ENCODE measurements at regions not wholly inside any gene's neighbourhood (a gene's known extent, or its start where the extent isn't known, plus 50 kb on each side); places are given as distances from the start of the nearest gene placed in this dataset.
"Not testable (repeated sequence)": the region's sequence is repeated elsewhere in the genome, so short reads cannot be mapped to it uniquely, and the experiment has no call there.

DNA sequence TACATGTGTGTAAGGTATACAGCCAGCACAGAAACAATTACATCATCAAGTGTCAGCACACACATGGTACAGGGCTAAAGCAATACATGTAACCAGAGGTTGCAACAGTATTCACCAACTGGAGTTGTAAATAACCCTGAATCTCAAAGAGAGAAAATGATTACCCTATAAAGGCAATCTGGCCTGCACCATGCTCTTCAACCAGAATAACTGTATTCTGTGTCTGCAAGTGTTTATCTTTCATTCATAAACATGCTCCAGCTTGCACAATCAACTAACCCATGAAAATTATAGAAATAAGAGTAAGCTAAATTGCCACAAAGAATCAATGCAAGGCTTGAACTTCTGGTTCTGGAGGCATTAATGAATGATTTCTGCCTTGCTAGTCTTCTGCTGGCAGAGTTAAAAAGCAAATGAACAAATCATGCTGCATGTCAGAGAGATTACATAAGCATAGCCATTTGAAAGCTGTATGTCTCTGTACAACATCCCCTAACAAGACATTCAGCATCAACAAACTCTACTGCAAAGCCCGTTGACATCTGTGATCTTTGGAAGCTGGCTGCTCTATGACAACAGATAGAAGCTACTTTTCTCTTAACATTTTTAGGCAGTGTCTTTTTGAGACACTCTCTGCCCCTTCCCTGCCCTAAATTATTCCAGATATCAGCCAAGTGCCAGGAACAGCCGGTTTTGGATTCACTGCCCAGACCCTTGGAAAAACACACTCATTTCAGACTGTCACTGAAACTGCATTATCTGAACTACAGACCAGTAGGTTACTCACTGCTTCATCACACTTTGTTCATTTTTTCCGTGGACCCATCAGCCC is 871.0 kb downstream of the OTOL1 start:
- no peak for ATAC-seq
- peaks cover 10% of the 10 kb centered on the region for H3K9me3 Mint-ChIP-seq
- H3K27me3 Mint-ChIP-seq (ENCODE audit: low read depth) = no peaks in the 10 kb centered on the region
- no peaks in the 10 kb centered on the region for H3K4me1 Mint-ChIP-seq (ENCODE audit: low read depth)
- no peak for DNase-seq
- no peaks in the 10 kb centered on the region for H3K36me3 Mint-ChIP-seq (ENCODE audit: insufficient read depth)
- H3K4me3 Mint-ChIP-seq = no peak overlapping the region

DNA sequence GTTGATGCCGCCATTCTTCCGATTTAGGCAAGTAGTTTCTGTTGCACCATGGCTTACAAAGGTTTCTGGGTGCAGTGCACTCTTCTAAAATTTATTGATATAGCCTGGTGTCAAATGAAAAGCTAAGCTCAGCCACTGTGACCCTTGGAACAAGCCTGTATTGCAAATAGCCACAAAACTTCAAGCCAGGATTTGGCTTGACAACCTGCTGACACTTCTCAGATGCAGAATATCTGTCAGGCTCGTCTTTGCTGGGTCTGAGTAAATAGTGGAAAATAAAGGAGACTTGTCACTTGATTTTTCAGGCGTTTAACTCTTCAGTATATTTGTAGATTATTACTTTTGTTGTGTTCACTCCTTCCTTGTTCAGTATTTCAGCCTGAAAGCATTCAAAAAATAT is 871.8 kb downstream of the OTOL1 start:
- Mint-ChIP-seq H3K4me1 (ENCODE audit: low read depth) (no peaks in the 10 kb centered on the region), H3K4me3 (no peak overlapping the region)

GRCh38 chr3:162369306-162369705 is 872.7 kb downstream of the OTOL1 start:
- Mint-ChIP-seq H3K9me3 (peaks cover 10% of the 10 kb centered on the region), H3K36me3 (ENCODE audit: insufficient read depth) (no peaks in the 10 kb centered on the region), H3K4me3 (no peak overlapping the region), H3K4me1 (ENCODE audit: low read depth) (no peaks in the 10 kb centered on the region), H3K27me3 (ENCODE audit: low read depth) (no peaks in the 10 kb centered on the region)
- no peak for ATAC-seq
- no peak for DNase-seq

More for the DNA sequence above, 871.8 kb downstream of the OTOL1 start:
- no peaks in the 10 kb centered on the region for H3K36me3 Mint-ChIP-seq (ENCODE audit: insufficient read depth)
- DNase-seq (no peak), ATAC-seq (no peak)
- peaks cover 10% of the 10 kb centered on the region for H3K9me3 Mint-ChIP-seq
- H3K27me3 Mint-ChIP-seq (ENCODE audit: low read depth) = no peaks in the 10 kb centered on the region

DNA sequence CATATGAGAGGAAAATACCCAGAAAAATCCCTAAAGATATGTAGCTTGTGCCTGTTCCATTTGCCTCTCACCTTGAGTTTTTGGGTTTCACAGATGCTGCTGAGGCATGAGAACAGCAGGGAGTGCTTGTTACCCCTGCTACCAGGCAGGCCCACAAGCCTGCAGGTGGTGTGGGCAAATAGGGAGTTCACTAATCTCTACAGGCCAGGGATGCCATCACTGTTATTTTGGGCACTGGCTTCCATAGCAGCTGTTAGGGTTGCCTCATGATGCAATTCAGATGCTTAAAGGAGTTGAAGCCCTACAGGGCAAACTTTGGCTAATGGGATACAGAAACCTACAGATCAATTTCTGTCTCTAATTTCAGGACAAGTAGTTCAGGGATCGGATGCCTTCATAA is 873.5 kb downstream of the OTOL1 start:
- no peak overlapping the region for H3K4me3 Mint-ChIP-seq
- no peaks in the 10 kb centered on the region for H3K27me3 Mint-ChIP-seq (ENCODE audit: low read depth)
- ATAC-seq (no peak), DNase-seq (no peak)
- no peaks in the 10 kb centered on the region for H3K4me1 Mint-ChIP-seq (ENCODE audit: low read depth)
- H3K9me3 Mint-ChIP-seq = peaks cover 10% of the 10 kb centered on the region
- no peaks in the 10 kb centered on the region for H3K36me3 Mint-ChIP-seq (ENCODE audit: insufficient read depth)

GRCh38 chr3:162376761-162377160 is 880.2 kb downstream of the OTOL1 start:
- no peak for DNase-seq
- H3K27me3 Mint-ChIP-seq (ENCODE audit: low read depth) = no peaks in the 10 kb centered on the region
- no peak for ATAC-seq
- no peaks in the 10 kb centered on the region for H3K4me1 Mint-ChIP-seq (ENCODE audit: low read depth)
- H3K4me3 Mint-ChIP-seq = no peak overlapping the region
- no peaks in the 10 kb centered on the region for H3K36me3 Mint-ChIP-seq (ENCODE audit: insufficient read depth)
- peaks cover 13% of the 10 kb centered on the region for H3K9me3 Mint-ChIP-seq

DNA sequence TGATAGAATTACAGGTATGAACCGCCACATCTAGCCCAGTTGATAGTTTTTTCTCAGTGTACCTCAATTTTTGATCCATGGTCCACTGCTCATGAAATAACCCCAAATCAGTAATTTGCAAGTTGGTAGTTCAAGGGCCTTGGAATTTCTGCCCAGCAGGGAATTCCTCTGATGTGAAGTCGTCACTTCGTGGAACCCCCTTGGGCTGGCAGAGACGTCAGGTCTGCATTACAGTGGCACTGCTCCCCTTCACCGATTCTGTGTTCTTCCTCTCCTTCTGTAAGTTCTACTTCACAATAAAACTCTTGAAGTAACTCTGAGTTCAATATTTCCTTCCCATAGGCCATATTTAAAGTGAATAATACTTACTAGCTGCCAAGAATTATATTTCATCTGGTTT is 881.0 kb downstream of the OTOL1 start:
- H3K27me3 Mint-ChIP-seq (ENCODE audit: low read depth) = no peaks in the 10 kb centered on the region

GRCh38 chr3:162385387-162385786 is 888.8 kb downstream of the OTOL1 start:
- DNase-seq (no peak), ATAC-seq (no peak)
- Mint-ChIP-seq H3K9me3 (peaks cover 10% of the 10 kb centered on the region), H3K4me1 (ENCODE audit: low read depth) (no peaks in the 10 kb centered on the region), H3K4me3 (no peak overlapping the region), H3K27me3 (ENCODE audit: low read depth) (no peaks in the 10 kb centered on the region), H3K36me3 (ENCODE audit: insufficient read depth) (no peaks in the 10 kb centered on the region)

More for the DNA sequence above, 881.0 kb downstream of the OTOL1 start:
- no peaks in the 10 kb centered on the region for H3K36me3 Mint-ChIP-seq (ENCODE audit: insufficient read depth)
- H3K4me3 Mint-ChIP-seq = no peak overlapping the region
- H3K4me1 Mint-ChIP-seq (ENCODE audit: low read depth) = no peaks in the 10 kb centered on the region
- ATAC-seq (no peak), DNase-seq (no peak)
- H3K9me3 Mint-ChIP-seq = peaks cover 13% of the 10 kb centered on the region

- H3K9me3 Mint-ChIP-seq = peaks cover 4% of the 10 kb centered on the region
- ATAC-seq = no peak
- H3K36me3 Mint-ChIP-seq (ENCODE audit: insufficient read depth) = no peaks in the 10 kb centered on the region
- no peak overlapping the region for H3K4me3 Mint-ChIP-seq
- no peak for DNase-seq
- no peaks in the 10 kb centered on the region for H3K4me1 Mint-ChIP-seq (ENCODE audit: low read depth)
- H3K27me3 Mint-ChIP-seq (ENCODE audit: low read depth) = no peaks in the 10 kb centered on the region
Observed at GRCh38 chr3:162390891-162391290, 894.3 kb downstream of the OTOL1 start.

GRCh38 chr3:162391301-162391700 is 894.7 kb downstream of the OTOL1 start:
- ATAC-seq = no peak
- H3K9me3 Mint-ChIP-seq = peaks cover 4% of the 10 kb centered on the region
- H3K36me3 Mint-ChIP-seq (ENCODE audit: insufficient read depth) = no peaks in the 10 kb centered on the region
- H3K4me1 Mint-ChIP-seq (ENCODE audit: low read depth) = no peaks in the 10 kb centered on the region
- DNase-seq = no peak
- no peak overlapping the region for H3K4me3 Mint-ChIP-seq
- H3K27me3 Mint-ChIP-seq (ENCODE audit: low read depth) = no peaks in the 10 kb centered on the region

GRCh38 chr3:162395496-162395895 is 898.9 kb downstream of the OTOL1 start:
- Mint-ChIP-seq H3K27me3 (ENCODE audit: low read depth) (no peaks in the 10 kb centered on the region), H3K4me3 (no peak overlapping the region), H3K36me3 (ENCODE audit: insufficient read depth) (no peaks in the 10 kb centered on the region), H3K9me3 (peaks cover 13% of the 10 kb centered on the region), H3K4me1 (ENCODE audit: low read depth) (no peaks in the 10 kb centered on the region)
- DNase-seq (no peak), ATAC-seq (no peak)

DNA sequence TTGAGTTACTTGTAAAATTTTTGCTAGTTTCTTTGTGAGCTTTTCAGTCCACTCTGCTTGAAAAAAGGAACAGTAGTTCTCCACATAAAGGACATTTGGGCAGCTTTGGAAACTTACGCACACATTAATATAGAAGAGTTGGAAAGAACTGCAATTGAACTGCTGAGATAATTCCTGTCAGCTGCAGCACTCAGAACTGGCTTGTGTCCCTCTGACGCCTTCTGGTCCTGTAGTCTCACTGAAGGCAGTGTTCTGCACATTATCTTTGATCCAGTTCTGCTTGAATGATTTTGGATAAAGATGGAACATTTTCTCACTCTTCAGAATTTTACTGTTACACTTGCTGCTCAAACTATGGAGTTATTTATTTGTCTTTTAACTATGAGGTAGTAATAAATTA is 901.9 kb downstream of the OTOL1 start:
- Mint-ChIP-seq H3K27me3 (ENCODE audit: low read depth) (no peaks in the 10 kb centered on the region), H3K36me3 (ENCODE audit: insufficient read depth) (no peaks in the 10 kb centered on the region), H3K9me3 (peaks cover 16% of the 10 kb centered on the region), H3K4me3 (no peak overlapping the region), H3K4me1 (ENCODE audit: low read depth) (no peaks in the 10 kb centered on the region)
- DNase-seq = no peak
- ATAC-seq = no peak

DNA sequence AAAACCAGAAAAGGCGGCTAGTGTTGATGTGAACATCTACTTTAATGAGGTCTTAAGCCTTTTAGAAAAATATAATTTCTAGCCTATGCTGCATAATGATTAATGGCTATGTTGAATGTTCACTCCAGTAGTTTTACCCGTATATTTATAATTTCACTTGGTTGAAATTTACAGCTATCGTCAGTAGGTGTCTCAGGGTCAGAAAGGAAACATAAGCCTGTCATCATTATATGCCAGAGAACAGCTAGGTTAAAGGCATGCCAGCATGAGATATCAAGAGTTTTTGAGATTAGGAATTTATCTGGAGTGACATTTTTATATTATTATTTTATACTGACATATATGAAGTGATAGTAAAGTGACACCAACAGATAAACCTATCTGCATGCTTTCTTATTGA is 904.1 kb downstream of the OTOL1 start:
- Mint-ChIP-seq H3K27me3 (ENCODE audit: low read depth) (no peaks in the 10 kb centered on the region), H3K9me3 (peaks cover 16% of the 10 kb centered on the region), H3K36me3 (ENCODE audit: insufficient read depth) (no peaks in the 10 kb centered on the region), H3K4me1 (ENCODE audit: low read depth) (no peaks in the 10 kb centered on the region), H3K4me3 (no peak overlapping the region)
- ATAC-seq = no peak
- no peak for DNase-seq

DNA sequence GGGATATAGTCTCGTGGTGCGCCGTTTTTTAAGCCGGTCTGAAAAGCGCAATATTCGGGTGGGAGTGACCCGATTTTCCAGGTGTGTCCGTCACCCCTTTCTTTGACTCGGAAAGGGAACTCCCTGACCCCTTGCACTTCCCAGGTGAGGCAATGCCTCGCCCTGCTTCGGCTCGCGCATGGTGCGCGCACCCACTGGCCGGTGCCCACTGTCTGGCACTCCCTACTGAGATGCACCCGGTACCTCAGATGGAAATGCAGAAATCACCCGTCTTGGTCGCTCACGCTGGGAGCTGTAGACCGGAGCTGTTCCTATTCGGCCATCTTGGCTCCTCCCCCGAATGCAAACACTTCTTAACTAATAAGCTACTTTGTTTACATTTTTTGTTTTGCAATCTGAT is 914.9 kb downstream of the OTOL1 start:
- not testable (repeated sequence) for H3K27me3 Mint-ChIP-seq (ENCODE audit: low read depth); H3K4me3 Mint-ChIP-seq; H3K9me3 Mint-ChIP-seq; H3K4me1 Mint-ChIP-seq (ENCODE audit: low read depth); ATAC-seq; DNase-seq; H3K36me3 Mint-ChIP-seq (ENCODE audit: insufficient read depth)

- Mint-ChIP-seq H3K4me1 (ENCODE audit: low read depth) (no peaks in the 10 kb centered on the region), H3K27me3 (ENCODE audit: low read depth) (no peaks in the 10 kb centered on the region), H3K4me3 (no peak overlapping the region), H3K9me3 (peaks cover 4% of the 10 kb centered on the region), H3K36me3 (ENCODE audit: insufficient read depth) (no peaks in the 10 kb centered on the region)
- DNase-seq = no peak
- no peak for ATAC-seq
Observed at GRCh38 chr3:162421721-162422120, 925.1 kb downstream of the OTOL1 start.

- Mint-ChIP-seq H3K27me3 (ENCODE audit: low read depth) (no peaks in the 10 kb centered on the region), H3K36me3 (ENCODE audit: insufficient read depth) (no peaks in the 10 kb centered on the region), H3K4me1 (ENCODE audit: low read depth) (no peaks in the 10 kb centered on the region), H3K4me3 (no peak overlapping the region), H3K9me3 (peaks cover 31% of the 10 kb centered on the region)
- ATAC-seq (no peak), DNase-seq (no peak)
Observed at GRCh38 chr3:162428192-162428591, 931.6 kb downstream of the OTOL1 start.

All from activated T-cell treated with anti-CD3 and anti-CD28 coated beads, Interleukin-2, amount 50 U/mL, for 4 hours (primary cell).